LNCaP clone FGC (cell line): ENCODE measurements at regions not wholly inside any gene's neighbourhood (a gene's known extent, or its start where the extent isn't known, plus 50 kb on each side); places are given as distances from the start of the nearest gene placed in this dataset.

ENCODE experiments used
- DNase-seq: peaks from one replicate; pipeline ENCODE4 v3.0.0-alpha.2; 2011; ENCODE audit warnings: low read depth
- H3K4me3 ChIP-seq: 2 replicates; pipeline ENCODE4 v1.5.1; 2011; ENCODE audit warnings: mild to moderate bottlenecking, low read depth, low read length, control low read depth
- CTCF ChIP-seq: IDR thresholded peaks from 2 replicates; pipeline ENCODE4 v1.5.1; 2012; ENCODE audit warnings: mild to moderate bottlenecking; ENCODE audit not compliant: control insufficient read depth, insufficient read depth; ENCODE audit errors: extremely low read depth

- no peak for TF ChIP-seq CTCF
- DNase-seq: no peak
- no peak overlapping the region for H3K4me3 ChIP-seq
Observed at GRCh38 chr3:152756807-152757206, 78.1 kb upstream of the P2RY1 start.

- no peak for TF ChIP-seq CTCF
- DNase-seq: no peak
- H3K4me3 ChIP-seq: no peak overlapping the region
Observed at GRCh38 chr3:152760024-152760563, 74.8 kb upstream of the P2RY1 start.

GRCh38 chr3:152760591-152760990 lies 74.3 kb upstream of the P2RY1 start:
- TF ChIP-seq CTCF: no peak
- DNase-seq: no peak
- H3K4me3 ChIP-seq: no peak overlapping the region

GRCh38 chr3:152768478-152768877 lies 66.5 kb upstream of the P2RY1 start:
- no peak for TF ChIP-seq CTCF
- H3K4me3 ChIP-seq: no peak overlapping the region
- no peak for DNase-seq

GRCh38 chr3:152769523-152769922 lies 65.4 kb upstream of the P2RY1 start:
- no peak for DNase-seq
- no peak for TF ChIP-seq CTCF

GRCh38 chr3:152770296-152770695 lies 64.6 kb upstream of the P2RY1 start:
- no peak overlapping the region for H3K4me3 ChIP-seq
- DNase-seq: no peak
- no peak for TF ChIP-seq CTCF

More at GRCh38 chr3:152769523-152769922, 65.4 kb upstream of the P2RY1 start:
- no peak overlapping the region for H3K4me3 ChIP-seq

- no peak for TF ChIP-seq CTCF
- H3K4me3 ChIP-seq: no peak overlapping the region
- DNase-seq: no peak
Observed at GRCh38 chr3:152771120-152771519, 63.8 kb upstream of the P2RY1 start.
